ENCODE measurements at regions not wholly inside any gene's neighbourhood (a gene's known extent, or its start where the extent isn't known, plus 50 kb on each side); places are given as distances from the start of the nearest gene placed in this dataset.
"Not testable (repeated sequence)": the region's sequence is repeated elsewhere in the genome, so short reads cannot be mapped to it uniquely, and the experiment has no call there.

GRCh38 chr5:125912028-125912427 is 511.2 kb upstream of the GRAMD2B start:
- in situ Hi-C loops (cut with HindIII; ENCODE audit: low pct_unique_long_range_greater_than_20kb, low sequenced_read_pairs), result no loop called here
- DNase-seq (ENCODE audit: low read depth in 1 of 2, low spot score in 1 of 2), result no peak

GRCh38 chr5:125913200-125913599 is 510.0 kb upstream of the GRAMD2B start:
- TF ChIP-seq JUND (IDR thresholded peaks at IDR 0.05; ENCODE audit: low read depth), result no peak

More at GRCh38 chr5:125912028-125912427, 511.2 kb upstream of the GRAMD2B start:
- TF ChIP-seq JUND (IDR thresholded peaks at IDR 0.05; ENCODE audit: low read depth), result no peak

GRCh38 chr5:125914471-125914870 is 508.7 kb upstream of the GRAMD2B start:
- no peak for TF ChIP-seq JUND (IDR thresholded peaks at IDR 0.05; ENCODE audit: low read depth)
- in situ Hi-C loops (cut with HindIII; ENCODE audit: low pct_unique_long_range_greater_than_20kb, low sequenced_read_pairs), result no loop called here
- no peak for DNase-seq (ENCODE audit: low read depth in 1 of 2, low spot score in 1 of 2)

More at GRCh38 chr5:125913200-125913599, 510.0 kb upstream of the GRAMD2B start:
- no peak for DNase-seq (ENCODE audit: low read depth in 1 of 2, low spot score in 1 of 2)
- in situ Hi-C loops (cut with HindIII; ENCODE audit: low pct_unique_long_range_greater_than_20kb, low sequenced_read_pairs), result no loop called here

GRCh38 chr5:125923958-125924357 is 499.3 kb upstream of the GRAMD2B start:
- in situ Hi-C loops (cut with HindIII; ENCODE audit: low pct_unique_long_range_greater_than_20kb, low sequenced_read_pairs); DNase-seq (ENCODE audit: low read depth in 1 of 2, low spot score in 1 of 2): not testable (repeated sequence)

- in situ Hi-C loops (cut with HindIII; ENCODE audit: low pct_unique_long_range_greater_than_20kb, low sequenced_read_pairs), result no loop called here
- TF ChIP-seq JUND (IDR thresholded peaks at IDR 0.05; ENCODE audit: low read depth), result no peak
- DNase-seq (ENCODE audit: low read depth in 1 of 2, low spot score in 1 of 2), result no peak
Observed at GRCh38 chr5:125926172-125926571, 497.0 kb upstream of the GRAMD2B start.

GRCh38 chr5:125928663-125929062 is 494.5 kb upstream of the GRAMD2B start:
- TF ChIP-seq JUND (IDR thresholded peaks at IDR 0.05; ENCODE audit: low read depth), result no peak
- in situ Hi-C loops (cut with HindIII; ENCODE audit: low pct_unique_long_range_greater_than_20kb, low sequenced_read_pairs), result no loop called here
- DNase-seq (ENCODE audit: low read depth in 1 of 2, low spot score in 1 of 2), result no peak

- TF ChIP-seq JUND (IDR thresholded peaks at IDR 0.05; ENCODE audit: low read depth), result no peak
- in situ Hi-C loops (cut with HindIII; ENCODE audit: low pct_unique_long_range_greater_than_20kb, low sequenced_read_pairs), result no loop called here
- no peak for DNase-seq (ENCODE audit: low read depth in 1 of 2, low spot score in 1 of 2)
Observed at GRCh38 chr5:125950012-125950615, 473.1 kb upstream of the GRAMD2B start.

- no peak for TF ChIP-seq JUND (IDR thresholded peaks at IDR 0.05; ENCODE audit: low read depth)
- DNase-seq (ENCODE audit: low read depth in 1 of 2, low spot score in 1 of 2), result no peak
- in situ Hi-C loops (cut with HindIII; ENCODE audit: low pct_unique_long_range_greater_than_20kb, low sequenced_read_pairs), result no loop called here
Observed at GRCh38 chr5:125961150-125961549, 462.1 kb upstream of the GRAMD2B start.

GRCh38 chr5:125965577-125965976 is 457.6 kb upstream of the GRAMD2B start:
- TF ChIP-seq JUND (IDR thresholded peaks at IDR 0.05; ENCODE audit: low read depth), result no peak
- no peak for DNase-seq (ENCODE audit: low read depth in 1 of 2, low spot score in 1 of 2)
- in situ Hi-C loops (cut with HindIII; ENCODE audit: low pct_unique_long_range_greater_than_20kb, low sequenced_read_pairs), result no loop called here

GRCh38 chr5:125967576-125967975 is 455.6 kb upstream of the GRAMD2B start:
- TF ChIP-seq JUND (IDR thresholded peaks at IDR 0.05; ENCODE audit: low read depth), result no peak
- in situ Hi-C loops (cut with HindIII; ENCODE audit: low pct_unique_long_range_greater_than_20kb, low sequenced_read_pairs), result no loop called here
- DNase-seq (ENCODE audit: low read depth in 1 of 2, low spot score in 1 of 2), result no peak

- in situ Hi-C loops (cut with HindIII; ENCODE audit: low pct_unique_long_range_greater_than_20kb, low sequenced_read_pairs), result no loop called here
- DNase-seq (ENCODE audit: low read depth in 1 of 2, low spot score in 1 of 2), result no peak
- no peak for TF ChIP-seq JUND (IDR thresholded peaks at IDR 0.05; ENCODE audit: low read depth)
Observed at GRCh38 chr5:125969011-125969813, 454.0 kb upstream of the GRAMD2B start.

GRCh38 chr5:125969814-125970171 is 453.4 kb upstream of the GRAMD2B start:
- in situ Hi-C loops (cut with HindIII; ENCODE audit: low pct_unique_long_range_greater_than_20kb, low sequenced_read_pairs), result no loop called here
- TF ChIP-seq JUND (IDR thresholded peaks at IDR 0.05; ENCODE audit: low read depth), result no peak
- DNase-seq (ENCODE audit: low read depth in 1 of 2, low spot score in 1 of 2), result no peak

GRCh38 chr5:125970631-125971307 is 452.4 kb upstream of the GRAMD2B start:
- no peak for DNase-seq (ENCODE audit: low read depth in 1 of 2, low spot score in 1 of 2)
- in situ Hi-C loops (cut with HindIII; ENCODE audit: low pct_unique_long_range_greater_than_20kb, low sequenced_read_pairs), result no loop called here
- no peak for TF ChIP-seq JUND (IDR thresholded peaks at IDR 0.05; ENCODE audit: low read depth)
